PC-3 (cell line): ENCODE measurements at regions not wholly inside any gene's neighbourhood (a gene's known extent, or its start where the extent isn't known, plus 50 kb on each side); places are given as distances from the start of the nearest gene placed in this dataset.

ENCODE experiments used
- CTCF ChIP-seq: fragments of 300-600 bp; sonication (generic); conservative IDR thresholded peaks from 2 replicates; pipeline ENCODE4 v1.5.1; 2017; ENCODE audit warnings: antibody characterized with exemption, low read depth, mild to moderate bottlenecking, low read length
- EZH2 ChIP-seq: fragments of 300-600 bp; sonication (generic); IDR thresholded peaks from one replicate; pipeline ENCODE4 v1.6.1; 2017; ENCODE audit warnings: antibody characterized with exemption, mild to moderate bottlenecking, low read length; ENCODE audit not compliant: unreplicated experiment

- TF ChIP-seq CTCF, result no peak
- TF ChIP-seq EZH2, result no peak
Measured at GRCh38 chr3:176428552-176428951, 768.7 kb downstream of the TBL1XR1 start.
